K562 (cell line): ENCODE measurements at regions not wholly inside any gene's neighbourhood (a gene's known extent, or its start where the extent isn't known, plus 50 kb on each side); places are given as distances from the start of the nearest gene placed in this dataset.

ENCODE experiments used
- ARID4B ChIP-seq: sonication (generic); formaldehyde crosslinking; IDR thresholded peaks from 2 replicates; pipeline ENCODE4 v1.8.0; 2022; ENCODE audit warnings: mild to moderate bottlenecking, missing genetic modification reagents
- HDAC1 ChIP-seq, 2 experiments: fragments of 450-650 bp; IDR thresholded peaks; 2 replicates each; pipeline ENCODE4 v1.6.1; 2016 to 2017; ENCODE audit warnings: inconsistent platforms in 1 of 2, mild to moderate bottlenecking in 1 of 2, moderate library complexity in 1 of 2
- KDM1A ChIP-seq, 2 experiments: fragments of 450-650 bp; IDR thresholded peaks; 2 replicates each; pipeline ENCODE4 v1.6.1; 2016; ENCODE audit warnings: mild to moderate bottlenecking in 2 of 2
- NFYB ChIP-seq: IDR thresholded peaks from 2 replicates; pipeline ENCODE4 v1.6.1; 2011; ENCODE audit warnings: mild to moderate bottlenecking, moderate library complexity; ENCODE audit not compliant: insufficient read length; ENCODE audit errors: extremely low read depth
- NR2C2 ChIP-seq, 2 experiments: fragments of 200-800 bp in 1 of 2; sonication (Bioruptor generic) in 1 of 2; sonication (generic) in 1 of 2; formaldehyde crosslinking in 1 of 2; IDR thresholded peaks; 2 replicates each; pipeline versions ENCODE4 v1.6.1 to v1.8.0; 2016 to 2022; ENCODE audit warnings: mild to moderate bottlenecking in 1 of 2, missing compliant biosample characterization in 1 of 2, missing genetic modification characterization in 1 of 2, missing genetic modification reagents in 1 of 2
- PHF8 ChIP-seq: fragments of 200-600 bp; sonication (generic); IDR thresholded peaks from 2 replicates; pipeline ENCODE4 v1.6.1; 2012; ENCODE audit warnings: mixed run types, mild to moderate bottlenecking, inconsistent platforms, low read length, moderate library complexity, borderline replicate concordance
- SMARCA4 ChIP-seq: fragments of 450-650 bp; IDR thresholded peaks from 2 replicates; pipeline ENCODE4 v1.6.1; 2016
- TAL1 ChIP-seq: fragments of 450-650 bp; IDR thresholded peaks from 2 replicates; pipeline ENCODE4 v1.6.1; 2016; ENCODE audit warnings: mild to moderate bottlenecking
- TCF3 ChIP-seq: sonication (generic); formaldehyde crosslinking; IDR thresholded peaks from 2 replicates; pipeline ENCODE4 v1.4.0; 2020; ENCODE audit warnings: mild to moderate bottlenecking, missing genetic modification reagents
- THAP12 ChIP-seq: fragments of 250-450 bp; sonication (Bioruptor Pico); IDR thresholded peaks from 2 replicates; pipeline ENCODE4 v1.9.0; 2021; ENCODE audit warnings: mild to moderate bottlenecking, inconsistent platforms
- VEZF1 ChIP-seq: fragments of 200-800 bp; sonication (Bioruptor generic); IDR thresholded peaks from 2 replicates; pipeline ENCODE4 v1.6.1; 2017; ENCODE audit warnings: missing genetic modification characterization, missing compliant biosample characterization
- ZKSCAN1 ChIP-seq: fragments of 150-350 bp; IDR thresholded peaks from 2 replicates; pipeline ENCODE4 v1.6.1; 2016; ENCODE audit warnings: low read depth, low read length
- ZNF76 ChIP-seq: fragments of 250-450 bp; sonication (Bioruptor Pico); IDR thresholded peaks from 2 replicates; pipeline ENCODE4 v1.4.0; 2020; ENCODE audit warnings: mild to moderate bottlenecking, moderate library complexity, borderline replicate concordance
- TF ChIP-seq, protein P1 (sequence below), 2 experiments: IDR thresholded peaks in 1 of 2; conservative IDR thresholded peaks in 1 of 2; 2 replicates each; pipeline ENCODE4 v1.6.1; 2016; ENCODE audit warnings: low read depth in 2 of 2, mild to moderate bottlenecking in 1 of 2, missing compliant biosample characterization in 1 of 2, missing genetic modification characterization in 1 of 2, moderate library complexity in 1 of 2

- TF ChIP-seq, protein P1, sequence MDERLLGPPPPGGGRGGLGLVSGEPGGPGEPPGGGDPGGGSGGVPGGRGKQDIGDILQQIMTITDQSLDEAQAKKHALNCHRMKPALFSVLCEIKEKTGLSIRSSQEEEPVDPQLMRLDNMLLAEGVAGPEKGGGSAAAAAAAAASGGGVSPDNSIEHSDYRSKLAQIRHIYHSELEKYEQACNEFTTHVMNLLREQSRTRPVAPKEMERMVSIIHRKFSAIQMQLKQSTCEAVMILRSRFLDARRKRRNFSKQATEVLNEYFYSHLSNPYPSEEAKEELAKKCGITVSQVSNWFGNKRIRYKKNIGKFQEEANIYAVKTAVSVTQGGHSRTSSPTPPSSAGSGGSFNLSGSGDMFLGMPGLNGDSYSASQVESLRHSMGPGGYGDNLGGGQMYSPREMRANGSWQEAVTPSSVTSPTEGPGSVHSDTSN (CRISPR knock-in tag; IDR thresholded peaks at IDR 0.05; ENCODE audit: low read depth): no peak; the same call in 1 of the 2 replicates
- TF ChIP-seq, protein P1 (tag; conservative IDR thresholded peaks at IDR 0.05; ENCODE audit: low read depth): peak; percentile 67
- TF ChIP-seq HDAC1 (IDR thresholded peaks at IDR 0.05) (peak; percentile 20 to 48; a peak in 1 of 4 replicates), PHF8 (0 out of 2 replicates have a peak, but pooled peaks have one; percentile 17), SMARCA4 (peak; percentile 34; the same call in 1 of the 2 replicates), THAP12 (0 out of 2 replicates have a peak, but pooled peaks have one; percentile 35), NFYB (no peak), ARID4B (CRISPR knock-in tag) (peak; percentile 45; the same call in 1 of the 2 replicates), VEZF1 (CRISPR knock-in tag) (peak; percentile 98), NR2C2 (CRISPR knock-in tag; IDR thresholded peaks at IDR 0.05) (no peak), NR2C2 (tag; IDR thresholded peaks at IDR 0.05) (peak; percentile 86), TCF3 (peak; percentile 11; the same call in 1 of the 2 replicates), ZKSCAN1 (0 out of 2 replicates have a peak, but pooled peaks have one; percentile 19), ZNF76 (CRISPR knock-in tag) (peak; percentile 60; the same call in 1 of the 2 replicates), KDM1A (IDR thresholded peaks at IDR 0.05) (peak in 1 of 2 experiments; percentile 22; a peak in 1 of 4 replicates), TAL1 (peak; percentile 29; the same call in 1 of the 2 replicates)
Observed at GRCh38 chr16:85461814-85462713, 151.1 kb upstream of the GSE1 start (continued).
